PC-3 (cell line): ENCODE measurements at regions not wholly inside any gene's neighbourhood (a gene's known extent, or its start where the extent isn't known, plus 50 kb on each side); places are given as distances from the start of the nearest gene placed in this dataset.
A peak's percentile ranks its signal among the peaks of the same experiment; 100 is the strongest.
"Not testable (repeated sequence)": the region's sequence is repeated elsewhere in the genome, so short reads cannot be mapped to it uniquely, and the experiment has no call there.

Source experiments
- ATAC-seq: fragments of 200-7000 bp; cut with Tn5 transposase; 2 replicates; pipeline ENCODE4 v1.9.1; 2020; ENCODE audit warnings: mild to moderate bottlenecking, moderate library complexity
- BruUV-seq: library from RNA; stranded (reverse); fragments of 400-500 nt; replicated peaks from 2 replicates; lab custom pipeline; 2021; lab: Mats Ljungman, UMichigan
- CTCF ChIA-PET: fragments of 300-600 bp; sonication (Branson Sonifier 250); formaldehyde crosslinking; loops from one replicate; lab custom pipeline; 2022; ENCODE audit warnings: antibody characterized with exemption; lab: Charles Lee
- POLR2A ChIA-PET: fragments of 300-600 bp; sonication (Branson Sonifier 250); formaldehyde crosslinking; loops from one replicate; lab custom pipeline; 2022; ENCODE audit warnings: antibody characterized with exemption; ENCODE audit not compliant: unreplicated experiment; lab: Charles Lee
- DNase-seq: peaks from one replicate; pipeline ENCODE4 v3.0.0-alpha.2; 2015
- H2AFZ ChIP-seq: fragments of 300-600 bp; sonication (generic); 2 replicates; pipeline ENCODE4 v1.6.0; 2016; ENCODE audit warnings: antibody characterized with exemption, low read length
- H3F3A ChIP-seq: fragments of 300-600 bp; sonication (generic); one replicate; pipeline ENCODE4 v1.6.0; 2017; ENCODE audit warnings: antibody characterized with exemption, low read length, control low read depth, mild to moderate bottlenecking; ENCODE audit not compliant: unreplicated experiment
- H3K27ac ChIP-seq: fragments of 300-600 bp; sonication (generic); 2 replicates; pipeline ENCODE4 v1.5.1; 2016; ENCODE audit warnings: mild to moderate bottlenecking, low read length
- H3K27me3 ChIP-seq: fragments of 300-600 bp; sonication (generic); 2 replicates; pipeline ENCODE4 v1.6.1; 2016; ENCODE audit warnings: low read length, mixed read lengths
- H3K36me3 ChIP-seq: fragments of 300-600 bp; sonication (generic); 2 replicates; pipeline ENCODE4 v1.6.1; 2016; ENCODE audit warnings: low read depth, mixed run types, low read length, mixed read lengths
- H3K4me1 ChIP-seq: fragments of 300-600 bp; sonication (generic); 2 replicates; pipeline ENCODE4 v1.5.1; 2016; ENCODE audit warnings: low read length; ENCODE audit not compliant: insufficient read depth
- H3K4me2 ChIP-seq: fragments of 300-600 bp; sonication (generic); 2 replicates; pipeline ENCODE4 v1.6.0; 2016; ENCODE audit warnings: low read length
- H3K4me3 ChIP-seq: fragments of 300-600 bp; sonication (generic); 2 replicates; pipeline ENCODE4 v1.5.1; 2016; ENCODE audit warnings: mild to moderate bottlenecking, low read length, mixed read lengths
- H3K79me2 ChIP-seq: fragments of 300-600 bp; sonication (generic); 2 replicates; pipeline ENCODE4 v1.6.1; 2017; ENCODE audit warnings: low read length, mixed read lengths
- H3K9ac ChIP-seq: fragments of 300-600 bp; sonication (generic); 2 replicates; pipeline ENCODE4 v1.6.0; 2016; ENCODE audit warnings: mild to moderate bottlenecking, low read length
- H3K9me2 ChIP-seq: fragments of 300-600 bp; sonication (generic); replicated peaks from 2 replicates; pipeline ENCODE4 v1.6.1; 2016; ENCODE audit warnings: mixed run types, low read length, mixed read lengths
- H3K9me3 ChIP-seq: fragments of 300-600 bp; sonication (generic); 2 replicates; pipeline ENCODE4 v1.6.1; 2016; ENCODE audit warnings: low read length, mixed read lengths
- H4K20me1 ChIP-seq: fragments of 300-600 bp; sonication (generic); 2 replicates; pipeline ENCODE4 v1.6.1; 2016; ENCODE audit warnings: low read length, mixed read lengths
- CTCF ChIP-seq: fragments of 300-600 bp; sonication (generic); conservative IDR thresholded peaks from 2 replicates; pipeline ENCODE4 v1.5.1; 2017; ENCODE audit warnings: antibody characterized with exemption, low read depth, mild to moderate bottlenecking, low read length
- EZH2 ChIP-seq: fragments of 300-600 bp; sonication (generic); IDR thresholded peaks from one replicate; pipeline ENCODE4 v1.6.1; 2017; ENCODE audit warnings: antibody characterized with exemption, mild to moderate bottlenecking, low read length; ENCODE audit not compliant: unreplicated experiment
- EZH2phosphoT487 ChIP-seq: fragments of 300-600 bp; sonication (generic); IDR thresholded peaks from 2 replicates; pipeline ENCODE4 v1.6.1; 2018; ENCODE audit warnings: mild to moderate bottlenecking, antibody characterized with exemption, low read length, borderline replicate concordance
- intact Hi-C: fragments of 100-400 bp; cut with micrococcal nuclease; formaldehyde crosslinking; loops from 2 replicates; pipeline ENCODE4 v1.9.0; 2023

GRCh38 chr4:163694385-163694784 lies 199.9 kb downstream of the TMA16 start:
- Histone ChIP-seq H3K79me2 (no peaks in the 10 kb centered on the region), H4K20me1 (no peaks in the 10 kb centered on the region), H3K4me2 (peak overlapping the region; percentile 54), H3K9me2 (no peaks in the 10 kb centered on the region), H3K9me3 (no peaks in the 10 kb centered on the region), H3F3A (no peaks in the 10 kb centered on the region), H3K27ac (peak overlapping the region; percentile 81), H3K4me1 (peaks cover 41% of the 10 kb centered on the region), H3K9ac (no peak overlapping the region; the same call in 1 of the 2 replicates), H3K27me3 (no peaks in the 10 kb centered on the region), H3K36me3 (0 out of 2 replicates have a peak, but pooled peaks cover 3% of the 10 kb centered on the region), H2AFZ (no peak overlapping the region), H3K4me3 (peak overlapping the region; percentile 20; the same call in 1 of the 2 replicates)
- CTCF ChIA-PET: no interaction called here
- intact Hi-C loops: no loop called here
- ATAC-seq (peak; percentile 64), DNase-seq (peak; percentile 77)
- no TSS peak for BruUV-seq
- TF ChIP-seq EZH2phosphoT487: no peak
- no peak for TF ChIP-seq CTCF
- no peak for TF ChIP-seq EZH2
- POLR2A ChIA-PET: no interaction called here

DNA sequence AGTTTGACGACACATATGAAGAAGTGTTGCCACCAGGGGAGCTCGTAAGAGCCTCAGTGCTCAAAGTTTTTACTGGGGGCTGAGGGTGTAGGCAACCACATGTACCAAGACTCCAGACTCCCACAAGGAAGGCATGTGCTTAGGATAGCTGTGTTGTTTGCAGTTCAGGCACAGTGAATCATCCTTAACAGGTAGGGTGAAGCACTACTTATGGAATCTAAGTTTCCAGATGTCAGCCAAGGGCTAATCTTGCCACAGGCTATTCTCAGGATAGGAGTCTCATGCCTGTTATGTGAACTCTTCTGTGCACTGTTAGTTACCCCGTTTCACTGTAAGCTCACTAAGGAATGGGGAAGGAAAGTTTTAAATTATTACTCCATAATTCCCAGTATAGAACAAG lies 202.6 kb downstream of the TMA16 start:
- DNase-seq (peak; percentile 72), ATAC-seq (peak; percentile 33)
- H3K4me3 ChIP-seq: no peak overlapping the region
- H2AFZ ChIP-seq: no peak overlapping the region
- 0 out of 2 replicates have a peak, but pooled peaks cover 3% of the 10 kb centered on the region for H3K36me3 ChIP-seq
- H3K9me3 ChIP-seq: no peaks in the 10 kb centered on the region
- no peaks in the 10 kb centered on the region for H4K20me1 ChIP-seq
- H3K27ac ChIP-seq: peak overlapping the region; percentile 48
- intact Hi-C loops: no loop called here
- CTCF ChIA-PET: interaction anchor here (0.5 kb wide), 1 partner anchor 1070 kb away, joined by 3 read pairs; no protein-coding TSS in a partner anchor
- no peak overlapping the region for H3K9ac ChIP-seq
- no peaks in the 10 kb centered on the region for H3F3A ChIP-seq
- H3K79me2 ChIP-seq: no peaks in the 10 kb centered on the region
- TF ChIP-seq EZH2 (no peak), CTCF (no peak), EZH2phosphoT487 (no peak)
- H3K4me2 ChIP-seq: peak overlapping the region; percentile 35; the same call in 1 of the 2 replicates
- H3K4me1 ChIP-seq: peaks cover 41% of the 10 kb centered on the region
- BruUV-seq: no TSS peak
- H3K9me2 ChIP-seq: no peaks in the 10 kb centered on the region
- no peaks in the 10 kb centered on the region for H3K27me3 ChIP-seq
- POLR2A ChIA-PET: no interaction called here

- H3K36me3 ChIP-seq, DNase-seq, H2AFZ ChIP-seq, ATAC-seq, H3K27me3 ChIP-seq, CTCF ChIA-PET, H3K79me2 ChIP-seq, H3K9me2 ChIP-seq, H3K9ac ChIP-seq, H3F3A ChIP-seq, H3K9me3 ChIP-seq, BruUV-seq, POLR2A ChIA-PET, H3K4me2 ChIP-seq, H3K4me3 ChIP-seq, H4K20me1 ChIP-seq, H3K27ac ChIP-seq, intact Hi-C loops: not testable (repeated sequence)
- H3K4me1 ChIP-seq: peaks cover 12% of the 10 kb centered on the region
Measured at GRCh38 chr4:163700383-163700782, 205.9 kb downstream of the TMA16 start.
